HL-60 (cell line): ENCODE measurements at regions not wholly inside any gene's neighbourhood (a gene's known extent, or its start where the extent isn't known, plus 50 kb on each side); places are given as distances from the start of the nearest gene placed in this dataset.

Experiments used
- DNase-seq, 2 experiments: peaks; one replicate each; pipeline ENCODE4 v3.0.0-alpha.2; 2010 to 2020; ENCODE audit warnings: low read depth in 1 of 2, low spot score in 1 of 2
- H3K27ac ChIP-seq: fragments of 250-450 bp; sonication (Bioruptor Pico); replicated peaks from 2 replicates; pipeline ENCODE4 v1.5.1; 2020; ENCODE audit warnings: mild to moderate bottlenecking, moderate library complexity
- H3K27me3 ChIP-seq: fragments of 250-450 bp; sonication (Bioruptor Pico); 2 replicates; pipeline ENCODE4 v1.5.1; 2021; ENCODE audit warnings: mild to moderate bottlenecking, moderate library complexity; ENCODE audit not compliant: insufficient read depth, poor library complexity, severe bottlenecking
- H3K4me3 ChIP-seq: replicated peaks from 2 replicates; pipeline ENCODE4 v1.5.1; 2011; ENCODE audit warnings: mild to moderate bottlenecking, control low read depth, low read length; ENCODE audit not compliant: insufficient read depth
- CTCF ChIP-seq: IDR thresholded peaks from one replicate; pipeline ENCODE4 v1.5.1; 2011; ENCODE audit warnings: low read length, control low read depth, inconsistent platforms; ENCODE audit not compliant: insufficient read depth
- GABPA ChIP-seq: IDR thresholded peaks from 2 replicates; pipeline ENCODE4 v1.6.1; 2012; ENCODE audit warnings: low read depth
- POLR2AphosphoS5 ChIP-seq: IDR thresholded peaks from 2 replicates; pipeline ENCODE4 v1.6.1; 2012; ENCODE audit warnings: low read depth
- SPI1 ChIP-seq: IDR thresholded peaks from 2 replicates; pipeline ENCODE4 v1.6.1; 2012; ENCODE audit warnings: low read depth, mild to moderate bottlenecking, borderline replicate concordance
- TF ChIP-seq, protein P1 (sequence below): IDR thresholded peaks from 2 replicates; pipeline ENCODE4 v1.6.1; 2012; ENCODE audit warnings: low read depth; ENCODE audit not compliant: insufficient replicate concordance

- no peak for DNase-seq
- TF ChIP-seq GABPA = no peak
- no peak for TF ChIP-seq SPI1
- TF ChIP-seq CTCF = no peak
- TF ChIP-seq, protein P1, sequence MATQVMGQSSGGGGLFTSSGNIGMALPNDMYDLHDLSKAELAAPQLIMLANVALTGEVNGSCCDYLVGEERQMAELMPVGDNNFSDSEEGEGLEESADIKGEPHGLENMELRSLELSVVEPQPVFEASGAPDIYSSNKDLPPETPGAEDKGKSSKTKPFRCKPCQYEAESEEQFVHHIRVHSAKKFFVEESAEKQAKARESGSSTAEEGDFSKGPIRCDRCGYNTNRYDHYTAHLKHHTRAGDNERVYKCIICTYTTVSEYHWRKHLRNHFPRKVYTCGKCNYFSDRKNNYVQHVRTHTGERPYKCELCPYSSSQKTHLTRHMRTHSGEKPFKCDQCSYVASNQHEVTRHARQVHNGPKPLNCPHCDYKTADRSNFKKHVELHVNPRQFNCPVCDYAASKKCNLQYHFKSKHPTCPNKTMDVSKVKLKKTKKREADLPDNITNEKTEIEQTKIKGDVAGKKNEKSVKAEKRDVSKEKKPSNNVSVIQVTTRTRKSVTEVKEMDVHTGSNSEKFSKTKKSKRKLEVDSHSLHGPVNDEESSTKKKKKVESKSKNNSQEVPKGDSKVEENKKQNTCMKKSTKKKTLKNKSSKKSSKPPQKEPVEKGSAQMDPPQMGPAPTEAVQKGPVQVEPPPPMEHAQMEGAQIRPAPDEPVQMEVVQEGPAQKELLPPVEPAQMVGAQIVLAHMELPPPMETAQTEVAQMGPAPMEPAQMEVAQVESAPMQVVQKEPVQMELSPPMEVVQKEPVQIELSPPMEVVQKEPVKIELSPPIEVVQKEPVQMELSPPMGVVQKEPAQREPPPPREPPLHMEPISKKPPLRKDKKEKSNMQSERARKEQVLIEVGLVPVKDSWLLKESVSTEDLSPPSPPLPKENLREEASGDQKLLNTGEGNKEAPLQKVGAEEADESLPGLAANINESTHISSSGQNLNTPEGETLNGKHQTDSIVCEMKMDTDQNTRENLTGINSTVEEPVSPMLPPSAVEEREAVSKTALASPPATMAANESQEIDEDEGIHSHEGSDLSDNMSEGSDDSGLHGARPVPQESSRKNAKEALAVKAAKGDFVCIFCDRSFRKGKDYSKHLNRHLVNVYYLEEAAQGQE = no peak
- TF ChIP-seq POLR2AphosphoS5 = no peak
- Histone ChIP-seq H3K4me3 (no peak overlapping the region), H3K27ac (no peak overlapping the region), H3K27me3 (no peaks in the 10 kb centered on the region)
These were observed 72.4 kb upstream of the GATB start for GRCh38 chr4:151833174-151833573.

DNA sequence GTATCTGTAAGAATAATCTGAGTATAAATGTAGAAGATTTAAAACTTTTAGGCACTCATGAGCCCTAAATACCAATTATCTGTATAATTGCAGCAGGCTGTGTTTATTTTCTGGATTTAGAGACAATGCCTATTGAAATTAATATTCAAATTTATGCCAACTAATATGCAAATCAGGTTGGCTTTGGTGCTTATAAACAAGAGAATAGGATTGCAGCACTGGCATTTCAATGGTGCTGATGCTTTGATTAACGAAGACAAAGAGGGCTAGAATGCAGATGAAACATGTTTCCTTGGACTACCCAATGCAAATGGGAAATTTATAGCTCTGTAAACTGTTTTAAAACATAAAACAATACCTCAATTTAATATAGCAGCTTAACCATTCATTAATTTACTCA lies 70.7 kb upstream of the GATB start:
- TF ChIP-seq CTCF (no peak), GABPA (no peak), POLR2AphosphoS5 (no peak)
- Histone ChIP-seq H3K4me3 (no peak overlapping the region), H3K27ac (no peak overlapping the region), H3K27me3 (no peaks in the 10 kb centered on the region)
- DNase-seq = no peak

DNA sequence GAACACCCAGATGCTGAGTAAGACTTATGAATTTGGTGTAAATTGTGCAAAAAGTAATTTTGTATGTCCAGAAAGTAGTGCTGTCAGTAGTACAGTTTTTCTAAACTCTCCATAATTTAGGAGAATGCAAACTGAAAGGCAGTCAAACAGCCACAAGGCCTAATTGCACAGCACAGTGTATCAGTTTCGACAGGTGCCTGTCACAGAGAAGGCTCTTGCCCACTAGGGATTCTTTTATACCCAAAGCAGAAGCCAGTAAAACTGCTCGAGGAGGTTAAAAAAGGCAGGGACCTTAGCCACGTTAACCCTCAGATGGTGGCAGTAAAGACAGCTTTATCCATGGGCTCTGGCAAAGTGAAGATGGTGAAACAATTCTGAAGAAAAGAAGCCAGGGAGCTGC lies 69.4 kb upstream of the GATB start:
- TF ChIP-seq, protein P1 = no peak
- TF ChIP-seq POLR2AphosphoS5 = no peak
- TF ChIP-seq CTCF = no peak
- no peak for TF ChIP-seq GABPA
- TF ChIP-seq SPI1 = no peak
- no peaks in the 10 kb centered on the region for H3K27me3 ChIP-seq
- no peak overlapping the region for H3K27ac ChIP-seq
- DNase-seq = no peak
- H3K4me3 ChIP-seq = no peak overlapping the region

DNA sequence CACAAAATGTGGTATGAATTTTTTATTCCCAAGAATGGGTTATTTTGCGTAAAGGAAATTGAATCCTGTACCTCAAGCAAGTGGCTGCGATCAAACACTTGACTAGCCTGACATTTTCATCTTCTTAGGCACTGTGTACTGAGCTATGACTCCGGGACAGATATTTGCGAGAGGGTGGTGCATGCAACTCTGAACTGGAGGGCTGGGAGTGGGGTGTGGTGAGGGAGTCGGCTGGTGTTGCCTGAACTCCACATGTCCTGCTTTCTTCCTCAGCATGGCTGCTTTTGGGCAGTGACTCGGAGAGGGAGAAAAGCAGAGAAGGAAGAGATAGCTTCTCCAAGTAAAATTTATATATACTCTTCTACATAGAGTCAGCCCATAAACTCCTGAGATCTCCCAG lies 68.5 kb upstream of the GATB start:
- Histone ChIP-seq H3K27me3 (no peaks in the 10 kb centered on the region), H3K4me3 (no peak overlapping the region), H3K27ac (no peak overlapping the region)
- DNase-seq = no peak
- no peak for TF ChIP-seq CTCF
- no peak for TF ChIP-seq SPI1
- TF ChIP-seq GABPA = no peak
- TF ChIP-seq, protein P1 = no peak
- no peak for TF ChIP-seq POLR2AphosphoS5
